GM18499 (cell line): ENCODE measurements at regions not wholly inside any gene's neighbourhood (a gene's known extent, or its start where the extent isn't known, plus 50 kb on each side); places are given as distances from the start of the nearest gene placed in this dataset.
A peak's percentile ranks its signal among the peaks of the same experiment; 100 is the strongest.

Experiments used
- ATAC-seq: cut with Tn5 transposase; IDR thresholded peaks from one replicate; pipeline ENCODE4 v1.9.1; 2021; ENCODE audit warnings: moderate number of reproducible peaks; ENCODE audit not compliant: insufficient read depth, unreplicated experiment

GRCh38 chr4:180448306-180448705 lies 1794.9 kb upstream of the TENM3 start:
- no peak for ATAC-seq

- peak; percentile 78 for ATAC-seq
Measured at GRCh38 chr4:180449395-180449956, 1793.7 kb upstream of the TENM3 start.

GRCh38 chr4:180455226-180455625 lies 1788.0 kb upstream of the TENM3 start:
- no peak for ATAC-seq

GRCh38 chr4:180456928-180457327 lies 1786.3 kb upstream of the TENM3 start:
- no peak for ATAC-seq

- no peak for ATAC-seq
Measured at GRCh38 chr4:180462116-180462515, 1781.1 kb upstream of the TENM3 start.

GRCh38 chr4:180465364-180465763 lies 1777.8 kb upstream of the TENM3 start:
- peak; percentile 67 for ATAC-seq

GRCh38 chr4:180483036-180483435 lies 1760.2 kb upstream of the TENM3 start:
- no peak for ATAC-seq

- ATAC-seq, result no peak
Measured at GRCh38 chr4:180485407-180485806, 1757.8 kb upstream of the TENM3 start.

GRCh38 chr4:180486342-180486741 lies 1756.9 kb upstream of the TENM3 start:
- no peak for ATAC-seq

- ATAC-seq, result no peak
Measured at GRCh38 chr4:180489787-180490186, 1753.4 kb upstream of the TENM3 start.

- no peak for ATAC-seq
Measured at GRCh38 chr4:180491210-180491609, 1752.0 kb upstream of the TENM3 start.

GRCh38 chr4:180493299-180493698 lies 1749.9 kb upstream of the TENM3 start:
- ATAC-seq, result no peak

GRCh38 chr4:180500154-180500553 lies 1743.0 kb upstream of the TENM3 start:
- ATAC-seq, result no peak

GRCh38 chr4:180512801-180513475 lies 1730.3 kb upstream of the TENM3 start:
- ATAC-seq, result no peak

GRCh38 chr4:180518906-180519305 lies 1724.3 kb upstream of the TENM3 start:
- ATAC-seq, result no peak

- no peak for ATAC-seq
Measured at GRCh38 chr4:180521181-180521580, 1722.0 kb upstream of the TENM3 start.

- ATAC-seq, result no peak
Measured at GRCh38 chr4:180525523-180526077, 1717.6 kb upstream of the TENM3 start.

- no peak for ATAC-seq
Measured at GRCh38 chr4:180528003-180528402, 1715.2 kb upstream of the TENM3 start.

GRCh38 chr4:180530787-180531186 lies 1712.4 kb upstream of the TENM3 start:
- ATAC-seq, result no peak

- no peak for ATAC-seq
Measured at GRCh38 chr4:180532691-180533090, 1710.5 kb upstream of the TENM3 start.

- ATAC-seq, result no peak
Measured at GRCh38 chr4:180538384-180539057, 1704.7 kb upstream of the TENM3 start.
